ENCODE measurements at regions not wholly inside any gene's neighbourhood (a gene's known extent, or its start where the extent isn't known, plus 50 kb on each side); places are given as distances from the start of the nearest gene placed in this dataset.

GRCh38 chr10:64316833-64317232 is 795.6 kb downstream of the REEP3 start:
- H4K20me1 ChIP-seq (replicated peaks; ENCODE audit: insufficient read depth), result no peaks in the 10 kb centered on the region
- no peaks in the 10 kb centered on the region for H3K27me3 ChIP-seq (ENCODE audit: insufficient read depth)
- no peaks in the 10 kb centered on the region for H3K79me2 ChIP-seq (replicated peaks; ENCODE audit: insufficient read depth)
- H3K4me3 ChIP-seq, result no peak overlapping the region
- H3K4me1 Mint-ChIP-seq, result no peaks in the 10 kb centered on the region
- H3K36me3 Mint-ChIP-seq (ENCODE audit: low read depth), result no peaks in the 10 kb centered on the region
- H2AFZ ChIP-seq, result peak overlapping the region; percentile 77; the same call in 1 of the 2 replicates
- H3K9me2 ChIP-seq (ENCODE audit: insufficient read depth), result no peaks in the 10 kb centered on the region
- no peaks in the 10 kb centered on the region for H3K4me1 ChIP-seq (ENCODE audit: insufficient read depth)
- no peak overlapping the region for H3K4me3 Mint-ChIP-seq
- TF ChIP-seq ZNF114 (CRISPR knock-in tag; IDR thresholded peaks at IDR 0.05) (no peak), CREB1 (CRISPR knock-in tag; IDR thresholded peaks at IDR 0.05; ENCODE audit: low read depth) (no peak), REST (IDR thresholded peaks at IDR 0.05; ENCODE audit: unreplicated experiment) (no peak), NANOG (IDR thresholded peaks at IDR 0.05; ENCODE audit: borderline replicate concordance) (no peak), EZH2 (IDR thresholded peaks at IDR 0.05; ENCODE audit: low read depth, unreplicated experiment) (no peak), POLR2AphosphoS5 (IDR thresholded peaks at IDR 0.05; ENCODE audit: low read depth) (no peak), EZH2phosphoT487 (IDR thresholded peaks at IDR 0.05; ENCODE audit: unreplicated experiment) (no peak), CTCF (conservative IDR thresholded peaks at IDR 0.05; ENCODE audit: low read depth in 2 of 2) (no peak), JUNB (IDR thresholded peaks at IDR 0.05; ENCODE audit: unreplicated experiment) (no peak), ETS1 (IDR thresholded peaks at IDR 0.05) (no peak), ZNF331 (CRISPR knock-in tag; IDR thresholded peaks at IDR 0.05; ENCODE audit: low read depth) (no peak)
- no peaks in the 10 kb centered on the region for H3K9me3 Mint-ChIP-seq
- no peak overlapping the region for H3K27ac ChIP-seq (ENCODE audit: low read depth)
- no peaks in the 10 kb centered on the region for H3F3A ChIP-seq (replicated peaks; ENCODE audit: low read depth)
- H3K36me3 ChIP-seq (ENCODE audit: insufficient read depth), result no peaks in the 10 kb centered on the region
- no peak overlapping the region for H3K4me2 ChIP-seq
- no peak for DNase-seq (ENCODE audit: low spot score)
- no peak overlapping the region for H3K27ac Mint-ChIP-seq
- no peaks in the 10 kb centered on the region for H3K27me3 Mint-ChIP-seq (ENCODE audit: insufficient read depth, low read depth, poor library complexity)
- no peak for ATAC-seq
